Panc1 (cell line): ENCODE measurements at regions not wholly inside any gene's neighbourhood (a gene's known extent, or its start where the extent isn't known, plus 50 kb on each side); places are given as distances from the start of the nearest gene placed in this dataset.

Source experiments
- ATAC-seq: fragments of 200-7000 bp; cut with Tn5 transposase; 2 replicates; pipeline ENCODE4 v1.9.1; 2020; ENCODE audit warnings: mild to moderate bottlenecking, moderate library complexity
- BruUV-seq: library from RNA; stranded (reverse); fragments of 400-500 nt; replicated peaks from 2 replicates; lab custom pipeline; 2021; lab: Mats Ljungman, UMichigan
- CTCF ChIA-PET: fragments of 300-600 bp; sonication (Branson Sonifier 250); formaldehyde crosslinking; loops from one replicate; lab custom pipeline; 2022; ENCODE audit warnings: antibody characterized with exemption; lab: Charles Lee
- POLR2A ChIA-PET: fragments of 300-600 bp; sonication (Branson Sonifier 250); formaldehyde crosslinking; loops from one replicate; lab custom pipeline; 2022; ENCODE audit warnings: antibody characterized with exemption; lab: Charles Lee
- DNase-seq: peaks from one replicate; pipeline ENCODE4 v3.0.0-alpha.2; 2010; ENCODE audit warnings: low read depth, low spot score
- H3K27ac ChIP-seq: 2 replicates; pipeline ENCODE4 v1.5.1; 2011; ENCODE audit warnings: mild to moderate bottlenecking, low read length, inconsistent platforms
- H3K27me3 ChIP-seq: fragments of 200-500 bp; sonication (Bioruptor generic); 2 replicates; pipeline ENCODE4 v1.6.0; 2014; ENCODE audit warnings: low read length, inconsistent platforms; ENCODE audit not compliant: control insufficient read depth, insufficient read depth
- H3K36me3 ChIP-seq: fragments of 200-500 bp; sonication (Bioruptor generic); 2 replicates; pipeline ENCODE4 v1.5.1; 2014; ENCODE audit warnings: inconsistent platforms, mild to moderate bottlenecking, low read length, moderate library complexity; ENCODE audit not compliant: control insufficient read depth, insufficient read depth
- H3K4me1 ChIP-seq: 2 replicates; pipeline ENCODE4 v1.5.1; 2011; ENCODE audit warnings: inconsistent platforms, mild to moderate bottlenecking, low read length, moderate library complexity; ENCODE audit not compliant: control insufficient read depth, insufficient read depth
- H3K4me3 ChIP-seq, 2 experiments: 2 replicates each; pipeline ENCODE4 v1.5.1; 2011 to 2012; ENCODE audit warnings: low read depth in 2 of 2, low read length in 2 of 2, mild to moderate bottlenecking in 2 of 2, inconsistent platforms in 1 of 2, moderate library complexity in 1 of 2
- H3K9me3 ChIP-seq: fragments of 200-500 bp; sonication (Bioruptor generic); 2 replicates; pipeline ENCODE4 v1.5.1; 2014; ENCODE audit warnings: low read depth, mild to moderate bottlenecking, inconsistent platforms, low read length, moderate library complexity; ENCODE audit not compliant: control insufficient read depth, insufficient read depth
- CTCF ChIP-seq: fragments of 450-650 bp; IDR thresholded peaks from 2 replicates; pipeline ENCODE4 v1.5.1; 2017; ENCODE audit warnings: mild to moderate bottlenecking
- POLR2AphosphoS5 ChIP-seq: IDR thresholded peaks from 2 replicates; pipeline ENCODE4 v1.6.1; 2012; ENCODE audit warnings: mild to moderate bottlenecking, low read depth, low read length, moderate library complexity
- REST ChIP-seq, 2 experiments: IDR thresholded peaks; 2 replicates each; pipeline ENCODE4 v1.6.1; 2011 to 2012; ENCODE audit warnings: low read depth in 2 of 2, control low read depth in 1 of 2, low read length in 1 of 2, mild to moderate bottlenecking in 1 of 2, moderate library complexity in 1 of 2; ENCODE audit not compliant: insufficient read depth in 1 of 2
- SIN3A ChIP-seq: IDR thresholded peaks from 2 replicates; pipeline ENCODE4 v1.6.1; 2012; ENCODE audit warnings: low read depth, mild to moderate bottlenecking, low read length, moderate library complexity, borderline replicate concordance; ENCODE audit not compliant: insufficient read depth
- TCF7L2 ChIP-seq: IDR thresholded peaks from 2 replicates; pipeline ENCODE4 v1.6.1; 2011; ENCODE audit warnings: mild to moderate bottlenecking, low read depth, low read length, inconsistent platforms
- in situ Hi-C: cut with HindIII; loops from 2 replicates; pipeline ENCODE4 v1.10.0; 2016; ENCODE audit warnings: low sequenced_read_pairs, low pct_unique_long_range_greater_than_20kb
- intact Hi-C: fragments of 100-400 bp; cut with micrococcal nuclease; formaldehyde crosslinking; loops from one replicate; pipeline ENCODE4 v1.10.0; 2022; ENCODE audit not compliant: unreplicated experiment

- H3K27ac ChIP-seq = no peak overlapping the region
- no peaks in the 10 kb centered on the region for H3K27me3 ChIP-seq
- CTCF ChIA-PET = no interaction called here
- intact Hi-C loops (no loop called here), in situ Hi-C loops (no loop called here)
- no peaks in the 10 kb centered on the region for H3K4me1 ChIP-seq
- no peak overlapping the region for H3K4me3 ChIP-seq
- DNase-seq = no peak
- no peaks in the 10 kb centered on the region for H3K9me3 ChIP-seq
- TF ChIP-seq POLR2AphosphoS5 (no peak), REST (IDR thresholded peaks at IDR 0.05; ENCODE audit: insufficient read depth in 1 of 2, low read depth in 2 of 2, low read length in 1 of 2) (no peak), SIN3A (no peak), TCF7L2 (no peak), CTCF (no peak)
- BruUV-seq = no TSS peak
- H3K36me3 ChIP-seq = no peaks in the 10 kb centered on the region
- ATAC-seq = no peak
- POLR2A ChIA-PET = no interaction called here
Observed at GRCh38 chr2:7661502-7661901, 744.3 kb downstream of the RNF144A start.

- DNase-seq (no peak), ATAC-seq (no peak)
- ChIA-PET POLR2A (no interaction called here), CTCF (no interaction called here)
- intact Hi-C loops (no loop called here), in situ Hi-C loops (no loop called here)
- TF ChIP-seq REST (IDR thresholded peaks at IDR 0.05; ENCODE audit: insufficient read depth in 1 of 2, low read depth in 2 of 2, low read length in 1 of 2) = no peak
- TF ChIP-seq TCF7L2 = no peak
- TF ChIP-seq CTCF = no peak
- TF ChIP-seq SIN3A = no peak
- TF ChIP-seq POLR2AphosphoS5 = no peak
- no TSS peak for BruUV-seq
- no peaks in the 10 kb centered on the region for H3K36me3 ChIP-seq
- no peaks in the 10 kb centered on the region for H3K4me1 ChIP-seq
- H3K4me3 ChIP-seq = no peak overlapping the region
- H3K9me3 ChIP-seq = no peaks in the 10 kb centered on the region
- no peak overlapping the region for H3K27ac ChIP-seq
- no peaks in the 10 kb centered on the region for H3K27me3 ChIP-seq
Observed at GRCh38 chr2:7665880-7666279, 748.7 kb downstream of the RNF144A start.
